ENCODE measurements at regions not wholly inside any gene's neighbourhood (a gene's known extent, or its start where the extent isn't known, plus 50 kb on each side); places are given as distances from the start of the nearest gene placed in this dataset.

GRCh38 chr2:234677758-234678538, 181.1 kb upstream of the ARL4C start:
- DNase-seq (ENCODE audit: low spot score), result no peak

- DNase-seq (ENCODE audit: low spot score), result no peak
Observed at GRCh38 chr2:234676783-234677450, 180.0 kb upstream of the ARL4C start.

- DNase-seq (ENCODE audit: low spot score), result no peak
Observed at GRCh38 chr2:234676109-234676782, 179.4 kb upstream of the ARL4C start.

- DNase-seq (ENCODE audit: low spot score), result no peak
Observed at GRCh38 chr2:234674781-234675201, 177.9 kb upstream of the ARL4C start.

- DNase-seq (ENCODE audit: low spot score), result no peak
Observed at GRCh38 chr2:234673961-234674759, 177.3 kb upstream of the ARL4C start.

- no peak for DNase-seq (ENCODE audit: low spot score)
Observed at GRCh38 chr2:234673501-234673900, 176.6 kb upstream of the ARL4C start.

- no peak for DNase-seq (ENCODE audit: low spot score)
Observed at GRCh38 chr2:234672498-234673150, 175.7 kb upstream of the ARL4C start.

GRCh38 chr2:234671716-234672115, 174.8 kb upstream of the ARL4C start:
- no peak for DNase-seq (ENCODE audit: low spot score)

- no peak for DNase-seq (ENCODE audit: low spot score)
Observed at GRCh38 chr2:234671231-234671630, 174.3 kb upstream of the ARL4C start.

- DNase-seq (ENCODE audit: low spot score), result no peak
Observed at GRCh38 chr2:234670806-234671205, 173.9 kb upstream of the ARL4C start.

GRCh38 chr2:234670052-234670451, 173.2 kb upstream of the ARL4C start:
- no peak for DNase-seq (ENCODE audit: low spot score)

GRCh38 chr2:234669621-234670020, 172.7 kb upstream of the ARL4C start:
- DNase-seq (ENCODE audit: low spot score), result no peak

- DNase-seq (ENCODE audit: low spot score), result no peak
Observed at GRCh38 chr2:234669001-234669400, 172.1 kb upstream of the ARL4C start.

GRCh38 chr2:234666911-234667310, 170.0 kb upstream of the ARL4C start:
- no peak for DNase-seq (ENCODE audit: low spot score)

- DNase-seq (ENCODE audit: low spot score), result no peak
Observed at GRCh38 chr2:234665304-234665703, 168.4 kb upstream of the ARL4C start.

GRCh38 chr2:234661849-234662248, 165.0 kb upstream of the ARL4C start:
- DNase-seq (ENCODE audit: low spot score), result no peak

GRCh38 chr2:234661175-234661574, 164.3 kb upstream of the ARL4C start:
- DNase-seq (ENCODE audit: low spot score), result no peak

GRCh38 chr2:234655706-234656105, 158.8 kb upstream of the ARL4C start:
- no peak for DNase-seq (ENCODE audit: low spot score)

- no peak for DNase-seq (ENCODE audit: low spot score)
Observed at GRCh38 chr2:234650911-234651310, 154.0 kb upstream of the ARL4C start.

- DNase-seq (ENCODE audit: low spot score), result no peak
Observed at GRCh38 chr2:234649951-234650350, 153.1 kb upstream of the ARL4C start.

GRCh38 chr2:234643407-234643806, 146.5 kb upstream of the ARL4C start:
- no peak for DNase-seq (ENCODE audit: low spot score)

- DNase-seq (ENCODE audit: low spot score), result no peak
Observed at GRCh38 chr2:234641086-234641485, 144.2 kb upstream of the ARL4C start.

Measured in NAMALWA (cell line).